DMS53 (cell line): ENCODE measurements at regions not wholly inside any gene's neighbourhood (a gene's known extent, or its start where the extent isn't known, plus 50 kb on each side); places are given as distances from the start of the nearest gene placed in this dataset.
"Not testable (repeated sequence)": the region's sequence is repeated elsewhere in the genome, so short reads cannot be mapped to it uniquely, and the experiment has no call there.

Experiments used
- DNase-seq: peaks from one replicate; lab custom pipeline; 2025; lab: John Stamatoyannopoulos, UW

DNA sequence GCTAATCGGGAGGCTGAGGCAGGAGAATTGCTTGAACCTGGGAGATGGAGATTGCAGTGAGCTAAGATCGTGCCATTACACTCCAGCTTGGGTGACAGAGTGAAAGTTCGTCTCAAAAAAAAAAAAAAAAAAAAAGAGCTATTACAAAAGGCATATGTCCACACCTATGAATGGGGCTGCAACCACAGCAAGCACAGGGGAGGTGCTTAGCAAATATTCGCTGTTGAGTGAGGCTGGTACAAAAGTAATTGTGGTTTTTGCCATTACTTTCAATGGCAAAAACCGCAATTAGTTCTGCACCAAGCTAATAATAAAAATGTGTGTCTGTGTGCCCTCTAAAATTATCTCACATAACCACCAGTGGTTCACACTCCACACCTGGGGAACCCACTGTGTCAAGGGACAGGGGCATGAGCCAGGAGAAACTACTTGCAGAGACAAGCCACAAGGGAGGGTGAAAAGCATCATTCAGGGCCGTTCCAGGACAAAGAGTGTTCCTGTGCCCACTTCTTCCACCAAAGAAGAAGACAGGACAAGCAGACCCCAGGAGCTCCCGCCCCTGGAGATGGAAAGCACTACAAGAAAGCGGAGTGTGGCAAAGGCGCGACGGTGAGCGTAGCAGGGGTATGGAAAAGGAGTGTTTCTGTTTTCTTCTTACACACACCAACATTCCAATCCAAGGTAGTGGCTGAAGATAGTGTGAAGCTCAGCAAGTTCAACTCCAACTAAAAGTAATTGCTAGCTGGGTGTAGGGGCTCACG, 84.4 kb upstream of the CNEP1R1 start:
- DNase-seq: no peak

GRCh38 chr16:49944221-49944620, 80.8 kb upstream of the CNEP1R1 start:
- DNase-seq: no peak

DNA sequence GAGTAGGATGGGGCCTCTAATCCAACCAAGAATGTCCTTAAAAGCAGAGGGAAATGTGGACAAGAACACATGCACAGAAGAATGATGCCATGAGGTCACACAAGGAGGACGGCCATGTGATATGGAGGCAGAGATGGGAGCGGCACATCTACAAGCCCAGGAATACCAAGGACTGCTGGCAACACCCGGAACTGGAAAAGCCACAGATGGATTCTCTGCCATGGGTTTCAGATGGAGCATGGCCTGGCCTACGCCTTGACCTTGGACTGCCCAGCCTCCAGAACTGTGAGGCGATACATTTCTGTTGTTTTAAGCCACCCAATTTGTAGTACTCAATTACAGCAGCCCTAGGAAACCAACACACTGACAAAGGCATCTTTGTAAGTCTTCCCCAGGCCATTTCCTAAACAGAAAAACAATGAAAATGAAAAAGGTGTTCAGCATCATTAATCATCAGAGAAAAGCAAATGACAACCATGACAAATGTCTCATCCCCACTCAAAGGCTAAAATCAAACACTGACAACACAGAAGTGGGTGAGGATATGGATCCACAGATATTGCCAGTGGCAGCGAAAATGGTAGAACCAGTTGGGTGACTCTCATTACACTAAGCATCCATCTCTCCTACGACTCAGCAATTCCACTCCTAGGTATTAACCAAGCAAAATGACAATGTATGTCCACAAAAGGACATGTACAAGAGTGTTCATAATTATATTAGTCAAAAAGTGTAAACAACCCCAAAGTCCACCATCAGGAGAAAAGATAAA, 76.9 kb upstream of the CNEP1R1 start:
- DNase-seq: peak; percentile 55

DNA sequence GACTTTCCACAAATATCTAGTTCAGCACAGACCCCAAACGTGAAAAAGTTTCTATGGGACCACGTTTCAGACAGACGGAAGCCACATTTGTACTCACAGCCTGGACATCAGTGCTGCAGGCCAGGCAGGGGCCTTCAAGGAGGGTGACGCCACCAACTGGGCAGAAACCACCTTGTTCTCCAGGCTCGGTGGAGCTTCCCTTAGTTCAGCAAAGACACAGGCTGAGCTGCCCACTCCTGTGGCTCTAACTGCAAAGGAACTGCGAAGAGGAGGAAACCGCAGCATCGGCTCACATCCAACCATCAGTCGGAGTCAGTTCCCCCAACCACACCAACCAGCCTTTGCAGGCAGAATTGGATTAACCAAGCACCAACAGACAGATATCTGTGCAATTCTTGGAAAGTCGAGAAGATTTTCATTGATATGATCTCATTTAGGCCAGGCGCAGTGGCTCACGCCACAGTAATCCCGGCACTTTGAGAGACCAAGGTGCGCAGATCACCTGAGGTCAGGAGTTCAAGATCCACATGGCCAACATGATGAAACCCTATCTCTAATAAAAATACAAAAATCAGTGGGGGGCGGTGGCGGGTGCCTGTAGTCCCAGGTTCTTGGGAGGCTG, 73.3 kb upstream of the CNEP1R1 start:
- DNase-seq: no peak

DNA sequence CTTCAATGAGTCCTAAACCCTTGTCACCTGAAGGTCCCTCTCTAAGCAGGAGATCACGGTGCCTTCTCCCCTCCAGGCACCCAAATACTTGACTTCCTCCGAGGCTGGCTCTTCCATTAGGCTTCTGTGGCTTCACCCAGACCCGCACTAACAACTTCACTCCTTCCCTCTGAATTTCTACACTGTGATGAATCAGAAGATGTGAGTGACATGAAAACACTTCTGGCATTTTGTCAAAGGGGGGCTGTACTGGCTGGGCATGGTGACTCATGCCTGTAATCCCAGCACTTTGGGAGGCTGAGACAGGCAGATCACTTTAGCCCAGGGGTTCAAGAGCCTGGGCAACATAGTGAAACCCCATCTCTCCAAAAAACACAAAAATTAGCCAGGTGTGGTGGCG, 72.6 kb upstream of the CNEP1R1 start:
- no peak for DNase-seq

GRCh38 chr16:49953090-49953489, 71.9 kb upstream of the CNEP1R1 start:
- DNase-seq: no peak

DNA sequence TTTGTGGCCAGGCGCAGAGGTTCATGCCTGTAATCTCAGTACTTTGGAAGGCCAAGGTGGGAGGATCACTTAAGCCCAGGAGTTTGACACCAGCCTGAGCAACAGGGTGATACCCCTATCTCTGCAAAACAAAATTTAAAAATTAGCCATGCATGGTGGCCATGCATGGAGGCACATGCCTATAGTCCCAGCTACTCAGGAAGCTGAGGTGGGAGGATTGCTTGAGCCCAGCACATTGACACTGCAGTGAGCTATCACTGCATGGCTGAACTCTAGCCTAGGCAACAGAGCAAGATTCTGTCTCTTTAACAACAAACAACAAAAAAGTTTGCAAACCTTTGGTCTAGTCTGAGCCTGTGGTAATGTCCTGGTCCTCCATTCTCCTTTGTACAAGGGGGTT, 69.2 kb upstream of the CNEP1R1 start:
- DNase-seq: no peak

- DNase-seq: no peak
These were observed 68.1 kb upstream of the CNEP1R1 start for GRCh38 chr16:49956915-49957314.

- DNase-seq: no peak
These were observed 66.6 kb upstream of the CNEP1R1 start for GRCh38 chr16:49958448-49958847.

DNA sequence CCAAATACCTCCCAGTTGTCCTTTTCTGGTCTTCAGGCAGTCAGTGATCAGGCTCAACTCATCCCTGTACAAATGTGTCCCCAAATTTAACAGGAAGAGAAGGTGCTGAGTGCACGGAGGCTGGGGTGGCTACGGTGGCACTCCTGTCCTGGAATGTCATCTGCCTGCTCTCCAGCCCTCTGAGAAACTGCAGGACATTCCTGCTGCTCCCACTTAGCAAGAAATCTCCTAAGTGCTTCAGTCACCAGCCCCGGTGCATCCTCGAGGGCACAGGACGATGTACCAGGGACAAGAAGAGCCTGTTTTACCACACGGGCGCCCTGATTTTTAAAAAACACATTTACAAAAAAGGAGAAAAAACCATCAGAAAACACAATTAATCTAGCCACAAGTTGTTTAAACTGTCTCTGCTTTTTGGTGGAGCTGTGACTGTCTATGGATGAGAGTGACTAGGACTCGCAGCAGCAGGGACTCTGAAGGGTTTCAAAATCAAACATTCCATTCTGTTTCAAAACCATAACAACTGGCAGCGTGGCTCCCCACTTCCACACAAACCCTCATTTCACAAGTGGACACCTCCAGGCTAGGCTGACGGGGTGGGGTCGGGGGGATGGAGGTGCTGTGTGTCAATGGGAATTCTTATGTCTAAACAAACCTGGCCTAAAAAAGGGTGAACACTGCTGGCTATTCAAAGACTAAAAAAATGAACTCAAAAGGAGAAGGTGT, 65.3 kb upstream of the CNEP1R1 start:
- no peak for DNase-seq

DNA sequence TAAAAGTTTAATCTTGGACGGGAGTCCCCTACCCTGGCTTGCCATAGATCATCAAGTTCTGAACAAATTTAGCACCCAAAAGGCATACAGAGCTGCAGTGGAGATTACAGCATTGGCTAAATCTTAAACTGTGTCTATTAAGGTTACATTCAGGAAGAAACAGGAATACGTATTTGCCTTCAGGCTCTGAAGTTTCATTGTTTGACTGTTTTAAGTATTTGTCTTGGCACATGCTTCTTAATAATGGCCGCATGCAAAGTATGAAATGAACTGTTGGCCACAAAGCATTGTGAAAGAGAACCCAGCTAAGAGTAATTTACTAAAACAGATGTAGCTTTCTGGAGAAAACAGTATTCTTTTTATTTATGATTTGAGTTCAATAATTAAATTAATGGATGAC, 63.9 kb upstream of the CNEP1R1 start:
- DNase-seq: no peak

- not testable (repeated sequence) for DNase-seq
These were observed 62.5 kb upstream of the CNEP1R1 start for GRCh38 chr16:49962566-49962965.

GRCh38 chr16:49964316-49964715, 60.7 kb upstream of the CNEP1R1 start:
- no peak for DNase-seq

- no peak for DNase-seq
These were observed 60.1 kb upstream of the CNEP1R1 start for GRCh38 chr16:49964973-49965372.

DNA sequence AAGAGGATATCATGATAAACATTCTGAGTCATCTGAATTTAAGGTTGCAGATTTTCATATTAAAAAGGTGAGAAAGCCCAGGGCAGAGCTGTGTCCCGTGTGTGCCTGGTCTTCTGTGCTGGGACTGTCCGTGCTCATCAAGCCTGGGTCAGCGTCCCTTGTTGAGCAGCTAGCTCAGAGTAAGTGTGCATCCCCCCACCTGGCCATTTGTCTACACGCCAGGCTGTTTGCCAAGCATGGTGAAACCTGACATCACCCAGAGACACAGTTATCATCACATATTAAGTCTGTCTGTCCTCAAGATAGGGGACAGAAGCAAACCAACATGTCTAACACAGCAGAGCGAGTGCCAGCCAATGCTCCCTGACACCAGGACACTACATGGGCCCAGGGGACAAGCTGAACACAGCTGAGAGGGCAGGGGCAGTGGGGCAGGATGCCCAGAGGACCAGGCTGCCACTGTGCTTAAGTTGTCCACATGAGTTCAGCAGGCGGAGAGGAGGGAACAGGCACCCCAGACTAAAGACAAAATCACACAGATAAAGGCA, 57.9 kb upstream of the CNEP1R1 start:
- DNase-seq: no peak

DNA sequence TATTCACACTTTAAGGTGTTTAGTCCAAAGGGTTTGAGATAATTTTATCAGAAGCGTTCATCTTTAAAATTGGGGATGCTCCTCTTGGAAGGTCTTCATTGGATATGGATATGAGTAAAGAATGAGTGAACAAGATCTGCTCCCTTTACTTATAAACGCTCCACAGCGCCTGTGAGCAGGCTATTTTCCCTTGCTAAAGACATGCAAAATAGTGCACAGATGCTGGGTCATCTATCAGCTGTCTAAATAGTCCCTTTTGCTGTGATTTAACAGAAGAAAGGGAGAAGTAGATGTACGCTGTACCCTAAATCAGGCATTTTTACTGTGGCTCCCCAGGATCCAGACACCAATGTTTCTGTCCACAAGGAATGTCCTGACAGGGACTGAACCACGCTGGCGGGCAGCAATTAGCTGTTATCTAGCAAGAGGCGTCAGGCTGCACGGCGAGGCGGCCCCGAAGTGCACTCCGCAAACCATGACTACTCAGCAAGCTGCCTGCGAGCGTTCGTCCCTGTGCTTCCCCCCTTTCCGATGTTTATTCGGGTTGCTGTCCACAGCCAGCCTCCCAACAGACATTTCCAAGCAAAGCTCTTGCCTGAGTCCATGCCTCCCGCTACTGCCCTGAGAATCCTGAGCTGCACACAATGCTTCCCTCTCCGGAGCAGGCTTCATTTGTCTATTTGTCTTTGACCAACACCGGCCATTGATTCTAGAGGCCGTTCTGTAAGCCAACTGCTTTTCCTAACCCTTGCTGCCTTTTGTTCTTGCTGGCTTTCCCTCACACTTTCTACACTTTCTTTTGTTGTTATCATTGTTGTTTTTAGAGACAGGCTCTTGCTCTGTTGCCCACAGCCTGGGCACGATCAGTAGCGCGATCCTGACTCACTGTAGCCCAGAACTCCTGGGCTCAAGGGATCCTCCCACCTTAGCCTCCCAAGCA, 55.7 kb upstream of the CNEP1R1 start:
- DNase-seq: no peak

DNA sequence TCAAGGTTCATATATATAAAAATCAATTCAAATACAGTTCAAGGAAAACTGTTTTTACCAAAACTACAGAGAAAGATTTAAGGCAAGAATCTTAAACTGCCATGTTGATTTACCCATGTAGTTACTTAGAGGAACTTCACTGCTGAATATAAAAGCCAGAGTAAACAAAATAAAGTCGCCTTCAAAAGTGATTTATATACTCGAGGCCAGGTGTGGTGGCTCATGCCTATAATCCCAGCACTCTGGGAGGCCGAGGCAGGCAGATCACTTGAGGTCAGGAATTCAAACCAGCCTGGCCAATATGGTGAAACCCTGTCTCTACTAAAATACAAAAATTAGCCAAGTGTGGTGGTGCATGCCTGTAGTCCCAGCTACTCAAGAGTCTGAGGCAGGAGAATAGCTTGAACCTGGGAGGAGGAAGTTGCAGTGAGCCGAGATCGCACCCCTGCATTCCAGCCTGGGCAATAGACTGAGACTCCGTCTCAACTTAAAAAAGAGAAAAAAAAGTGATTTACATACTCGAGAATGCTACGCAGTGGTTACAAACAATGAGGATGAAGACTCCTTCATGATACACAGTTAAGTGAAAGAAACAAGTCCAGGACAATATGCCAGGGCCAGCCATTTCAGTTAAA, 54.1 kb upstream of the CNEP1R1 start:
- no peak for DNase-seq

DNA sequence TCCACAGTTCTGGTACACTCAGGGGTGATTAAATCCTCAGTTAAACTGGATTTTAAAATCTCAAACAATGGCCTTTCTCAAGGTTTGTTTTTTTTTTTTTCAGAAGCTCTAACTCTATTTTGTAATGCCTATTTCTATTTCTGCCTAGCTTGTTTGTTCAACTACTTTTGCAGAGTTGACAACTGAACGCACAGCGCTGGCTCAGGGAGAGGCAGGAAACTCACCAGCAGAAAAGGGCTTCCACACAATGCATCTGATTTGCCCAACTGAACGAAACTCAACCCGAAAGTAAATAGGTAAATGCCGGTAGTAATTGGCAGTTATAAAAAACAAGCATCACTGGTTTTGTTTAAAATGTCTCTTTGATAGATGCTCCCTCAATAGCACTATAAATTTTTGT, 52.7 kb upstream of the CNEP1R1 start:
- no peak for DNase-seq

DNA sequence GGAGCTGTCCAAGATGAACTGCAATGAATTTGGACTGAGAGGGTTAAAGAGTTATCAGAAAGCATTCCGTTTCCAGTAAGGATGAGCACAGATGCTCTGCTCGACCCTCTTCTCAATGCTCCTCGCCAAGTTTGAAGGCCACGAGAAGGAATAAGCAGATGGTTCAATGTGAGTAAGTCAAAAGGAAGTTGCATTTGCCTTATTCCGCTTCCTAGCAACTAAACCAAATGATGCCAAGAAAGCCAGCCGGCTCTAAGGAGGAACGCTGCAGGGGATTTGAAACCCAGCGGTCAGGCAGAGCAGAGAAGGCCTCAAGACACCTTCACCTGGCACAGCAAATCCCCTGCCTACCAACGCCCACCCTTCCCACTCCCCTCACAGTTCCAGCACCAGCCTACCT, 52.1 kb upstream of the CNEP1R1 start:
- no peak for DNase-seq
